Testis (tissue), 2 donors: ENCODE measurements at regions not wholly inside any gene's neighbourhood (a gene's known extent, or its start where the extent isn't known, plus 50 kb on each side); places are given as distances from the start of the nearest gene placed in this dataset.

ENCODE experiments used
- DNase-seq: peaks from one replicate; pipeline ENCODE4 v3.0.0-alpha.2; 2019
- H3K27ac ChIP-seq, 2 donors: fragments of 200-600 bp; sonication (generic); one replicate each; pipeline ENCODE4 v1.5.1; 2019
- H3K27me3 ChIP-seq: fragments of 200-600 bp; sonication (generic); one replicate; pipeline ENCODE4 v1.5.1; 2019
- H3K36me3 ChIP-seq: fragments of 200-600 bp; sonication (generic); one replicate; pipeline ENCODE4 v1.5.1; 2017; ENCODE audit warnings: low read depth; ENCODE audit errors: missing control alignments
- H3K4me1 ChIP-seq: fragments of 200-600 bp; sonication (generic); one replicate; pipeline ENCODE4 v1.5.1; 2019
- H3K4me3 ChIP-seq, 2 donors: fragments of 200-600 bp; sonication (generic); one replicate each; pipeline ENCODE4 v1.5.1; 2017 to 2019
- H3K9me3 ChIP-seq: fragments of 200-600 bp; sonication (generic); one replicate; pipeline ENCODE4 v1.5.1; 2017
- CTCF ChIP-seq, 3 experiments: fragments of 450-650 bp in 2 of 3; fragments of 200-600 bp in 1 of 3; sonication (generic) in 1 of 3; IDR thresholded peaks; one replicate each; pipeline ENCODE4 v1.5.1; 2016 to 2019; ENCODE audit warnings: antibody characterized with exemption in 3 of 3, mild to moderate bottlenecking in 2 of 3, moderate library complexity in 1 of 3
- POLR2A ChIP-seq: fragments of 450-650 bp; IDR thresholded peaks from one replicate; pipeline ENCODE4 v1.6.1; 2017; ENCODE audit warnings: antibody characterized with exemption, mild to moderate bottlenecking, moderate library complexity
- WGBS, 2 donors: methylation state at CpG; one replicate each; pipeline ENCODE4 v1.1.5; 2018; 5-methylcytosine and 5-hydroxymethylcytosine counted together
- intact Hi-C: fragments of 100-400 bp; cut with DNase I; formaldehyde crosslinking; loops from one replicate; pipeline ENCODE4 v1.15.1; 2023; ENCODE audit warnings: low total_unique reads

GRCh38 chr3:109532257-109533216, 195.2 kb upstream of the DPPA4 start:
- peak; percentile 77 for DNase-seq
- H3K27ac ChIP-seq = no peak overlapping the region
- H3K9me3 ChIP-seq = no peaks in the 10 kb centered on the region
- intact Hi-C loops = no loop called here
- WGBS, 2 donors = 76 to 78% methylated on average over 6 of the region's 6 CpGs
- H3K4me3 ChIP-seq = no peak overlapping the region
- H3K27me3 ChIP-seq = no peaks in the 10 kb centered on the region
- no peaks in the 10 kb centered on the region for H3K4me1 ChIP-seq
- peak in 1 of 3 experiments; percentile 25 for TF ChIP-seq CTCF (IDR thresholded peaks at IDR 0.05)
- no peak for TF ChIP-seq POLR2A
- H3K36me3 ChIP-seq = no peaks in the 10 kb centered on the region

DNA sequence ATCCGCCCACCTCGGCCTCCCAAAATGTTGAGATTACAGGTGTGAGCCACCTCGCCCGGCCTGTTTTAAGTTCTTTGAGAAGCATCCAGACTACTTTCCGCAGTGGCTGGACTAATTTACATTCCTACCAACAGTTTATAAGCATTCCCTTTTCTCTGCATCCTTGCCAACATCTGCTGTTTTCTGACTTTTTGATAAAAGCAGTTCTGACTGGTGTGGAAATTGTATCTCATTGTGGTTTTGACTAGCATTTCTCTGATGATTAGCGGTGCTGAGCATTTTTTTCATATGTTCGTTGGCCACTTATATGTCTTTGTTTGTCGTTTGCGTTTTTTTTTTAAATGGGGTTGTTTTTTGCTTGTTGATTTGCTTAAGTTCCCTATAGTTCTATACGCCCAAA, 208.4 kb upstream of the DPPA4 start:
- intact Hi-C loops = no loop called here
- 88 to 90% methylated on average over 10 of the region's 10 CpGs for WGBS, 2 donors
- Histone ChIP-seq H3K4me3 (no peak overlapping the region), H3K27me3 (no peaks in the 10 kb centered on the region), H3K27ac (no peak overlapping the region), H3K4me1 (no peaks in the 10 kb centered on the region), H3K36me3 (no peaks in the 10 kb centered on the region), H3K9me3 (no peaks in the 10 kb centered on the region)
- DNase-seq = no peak
- TF ChIP-seq CTCF (IDR thresholded peaks at IDR 0.05) = no peak
- no peak for TF ChIP-seq POLR2A

- DNase-seq = no peak
- H3K4me1 ChIP-seq = no peaks in the 10 kb centered on the region
- no peak for TF ChIP-seq POLR2A
- TF ChIP-seq CTCF (IDR thresholded peaks at IDR 0.05) = no peak
- H3K27ac ChIP-seq = no peak overlapping the region
- no peak overlapping the region for H3K4me3 ChIP-seq
- no peaks in the 10 kb centered on the region for H3K36me3 ChIP-seq
- intact Hi-C loops = no loop called here
- WGBS, 2 donors = 70 to 82% methylated on average over 1 of the region's 1 CpG
- no peaks in the 10 kb centered on the region for H3K27me3 ChIP-seq
- no peaks in the 10 kb centered on the region for H3K9me3 ChIP-seq
Measured at GRCh38 chr3:109548192-109548938, 211.0 kb upstream of the DPPA4 start.

DNA sequence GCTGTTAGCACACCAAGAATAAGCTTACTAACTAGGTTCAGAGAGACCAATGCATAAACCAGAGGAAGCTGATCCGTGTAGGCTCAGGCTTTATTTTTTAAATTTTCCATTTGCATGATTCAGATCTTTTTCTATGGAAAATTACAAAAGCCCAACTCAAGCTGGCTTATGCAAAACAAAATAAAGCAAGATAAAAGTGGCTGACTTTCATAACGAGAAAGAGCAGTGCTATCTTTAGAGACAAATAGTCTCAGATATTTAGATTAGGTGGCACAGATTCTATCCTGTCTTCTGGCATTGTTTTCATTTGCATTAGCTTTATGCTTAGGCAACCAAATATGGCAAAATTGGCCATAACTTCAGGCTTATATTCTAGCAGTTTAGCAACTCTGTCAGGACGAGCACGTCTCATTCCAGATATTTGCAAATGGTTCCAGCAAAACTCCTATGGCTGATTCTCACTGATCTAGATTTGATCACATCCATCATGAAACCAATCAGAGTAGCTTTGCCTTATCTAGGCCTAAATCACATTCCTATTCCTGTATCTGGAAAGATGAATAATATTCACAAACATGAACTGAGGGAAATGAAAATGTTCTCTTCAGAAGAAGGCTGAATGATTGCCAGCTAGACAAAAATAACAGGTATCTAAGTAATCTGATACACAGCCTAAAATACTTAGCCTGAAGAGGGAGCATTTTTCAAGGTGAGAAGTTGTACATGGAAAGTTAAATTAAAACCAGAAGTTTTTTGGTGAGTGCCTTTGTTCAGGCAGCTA, 216.4 kb upstream of the DPPA4 start:
- no peaks in the 10 kb centered on the region for H3K27me3 ChIP-seq
- DNase-seq = no peak
- H3K36me3 ChIP-seq = no peaks in the 10 kb centered on the region
- no peak for TF ChIP-seq POLR2A
- TF ChIP-seq CTCF (IDR thresholded peaks at IDR 0.05) = no peak
- intact Hi-C loops = no loop called here
- 56 to 62% methylated on average over 4 of the region's 4 CpGs for WGBS, 2 donors
- no peak overlapping the region for H3K27ac ChIP-seq
- H3K4me1 ChIP-seq = no peaks in the 10 kb centered on the region
- H3K4me3 ChIP-seq = no peak overlapping the region
- H3K9me3 ChIP-seq = no peaks in the 10 kb centered on the region
